T-cell (primary cell): ENCODE measurements at regions not wholly inside any gene's neighbourhood (a gene's known extent, or its start where the extent isn't known, plus 50 kb on each side); places are given as distances from the start of the nearest gene placed in this dataset.

Source experiments
- ATAC-seq, 4 experiments: fragments of 200-7000 bp in 3 of 4; fragments of 150-1000 bp in 1 of 4; cut with Tn5 transposase; replicated peaks in 1 of 4; 1 replicate in 3 of 4; 2 replicates in 1 of 4; pipeline ENCODE4 v1.10.0; 2021; ENCODE audit warnings: moderate library complexity in 3 of 4, mild to moderate bottlenecking in 2 of 4, moderate number of reproducible peaks in 1 of 4
- CTCF ChIA-PET, 2 donors: fragments of 300-600 bp; sonication (Branson Sonifier 250); formaldehyde crosslinking; loops; one replicate each; lab custom pipeline; 2022; ENCODE audit warnings: antibody characterized with exemption in 2 of 2; lab: Charles Lee
- POLR2A ChIA-PET, 2 donors: fragments of 300-600 bp; sonication (Branson Sonifier 250); formaldehyde crosslinking; loops; one replicate each; lab custom pipeline; 2022; ENCODE audit warnings: antibody characterized with exemption in 2 of 2; lab: Charles Lee
- DNase-seq, 35 experiments: peaks; one replicate each; pipeline versions ENCODE4 v3.0.0 to v3.0.0-alpha.2; 2013 to 2023
- H3K27ac ChIP-seq: one replicate; pipeline ENCODE4 v1.5.1; 2013; ENCODE audit warnings: low read length
- H3K27me3 ChIP-seq, 2 experiments: replicated peaks in 1 of 2; 1 replicate in 1 of 2; 2 replicates in 1 of 2; pipeline versions ENCODE4 v1.6.1 to v1.7.0; 2013; ENCODE audit warnings: low read length in 1 of 2, mixed read lengths in 1 of 2; ENCODE audit not compliant: control insufficient read depth in 2 of 2, insufficient read depth in 2 of 2; ENCODE audit errors: extremely low read depth in 1 of 2
- H3K36me3 ChIP-seq, 2 donors: 1 replicate in 1 of 2; 2 replicates in 1 of 2; pipeline versions ENCODE4 v1.6.1 to v1.7.0; 2013; ENCODE audit warnings: low read length in 1 of 2; ENCODE audit not compliant: control insufficient read depth in 2 of 2, insufficient read depth in 1 of 2; ENCODE audit errors: extremely low read depth in 1 of 2
- H3K4me1 ChIP-seq, 2 experiments: 1 replicate in 1 of 2; 2 replicates in 1 of 2; pipeline versions ENCODE4 v1.6.1 to v1.7.0; 2013; ENCODE audit warnings: low read length in 2 of 2, mixed read lengths in 1 of 2; ENCODE audit not compliant: insufficient read depth in 2 of 2, control insufficient read depth in 1 of 2; ENCODE audit errors: extremely low read depth in 1 of 2
- H3K4me3 ChIP-seq, 2 donors: 1 replicate in 1 of 2; 2 replicates in 1 of 2; pipeline versions ENCODE4 v1.5.1 to v1.7.0; 2013; ENCODE audit warnings: mild to moderate bottlenecking in 2 of 2, low read length in 1 of 2, moderate library complexity in 1 of 2; ENCODE audit not compliant: control insufficient read depth in 1 of 2; ENCODE audit errors: extremely low read depth in 1 of 2
- H3K9me3 ChIP-seq: 2 replicates; pipeline ENCODE4 v1.7.0; 2013
- H3K27ac Mint-ChIP-seq, 2 donors: one replicate each; pipeline ENCODE4 v1.8.0; 2020 to 2021; ENCODE audit warnings: mild to moderate bottlenecking in 2 of 2, mixed read lengths in 2 of 2
- H3K27me3 Mint-ChIP-seq, 2 donors: one replicate each; pipeline ENCODE4 v1.8.0; 2021 to 2022; ENCODE audit warnings: mixed read lengths in 2 of 2
- H3K36me3 Mint-ChIP-seq: one replicate; pipeline ENCODE4 v1.8.0; 2021; ENCODE audit warnings: mixed read lengths
- H3K4me1 Mint-ChIP-seq, 3 donors: one replicate each; pipeline ENCODE4 v1.8.0; 2020 to 2022; ENCODE audit warnings: mixed read lengths in 3 of 3, mild to moderate bottlenecking in 1 of 3
- H3K4me3 Mint-ChIP-seq, 3 donors: one replicate each; pipeline ENCODE4 v1.8.0; 2020 to 2022; ENCODE audit warnings: mild to moderate bottlenecking in 3 of 3, mixed read lengths in 3 of 3, moderate library complexity in 3 of 3
- H3K9me3 Mint-ChIP-seq, 3 donors: one replicate each; pipeline ENCODE4 v1.8.0; 2020 to 2022; ENCODE audit warnings: mixed read lengths in 3 of 3
- WGBS: methylation state at CpG from one replicate; pipeline ENCODE4 v1.1.5; 2013; ENCODE audit warnings: missing lambda C conversion rate; ENCODE audit not compliant: insufficient coverage; 5-methylcytosine and 5-hydroxymethylcytosine counted together

DNA sequence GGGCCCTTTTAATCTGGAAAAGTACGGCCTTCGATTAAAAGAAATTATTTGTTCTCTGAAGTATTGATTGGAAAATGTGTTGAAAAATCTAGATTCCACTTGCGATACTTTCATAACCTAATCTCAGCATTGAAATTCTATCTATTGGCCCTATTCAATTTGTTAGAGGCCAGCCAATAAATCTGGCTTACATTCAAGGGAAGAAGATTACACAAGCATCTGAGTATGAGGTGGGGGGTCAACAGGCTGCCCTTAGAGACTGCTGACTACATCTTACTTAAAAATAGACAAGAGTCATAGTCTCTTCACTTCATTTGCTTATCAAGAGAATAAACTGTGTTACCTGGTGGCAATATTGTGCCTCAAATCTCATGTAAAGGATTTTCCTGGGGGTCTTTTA, 248.0 kb upstream of the KCNIP4 start:
- Mint-ChIP-seq H3K27me3 (no peaks in the 10 kb centered on the region), H3K4me1 (no peaks in the 10 kb centered on the region), H3K36me3 (no peaks in the 10 kb centered on the region), H3K27ac (no peak overlapping the region), H3K4me3 (no peak overlapping the region), H3K9me3 (peaks cover 0 to 16% (median 0%) of the 10 kb centered on the region in 3 donors)
- ATAC-seq, result no peak
- no peaks in the 10 kb centered on the region for H3K27me3 ChIP-seq
- no peak for DNase-seq
- no peaks in the 10 kb centered on the region for H3K36me3 ChIP-seq
- no peak overlapping the region for H3K4me3 ChIP-seq
- ChIA-PET CTCF (no interaction called here), POLR2A (no interaction called here)
- no CpG with 5 or more reads among the region's 3 CpGs for WGBS
- H3K27ac ChIP-seq, result no peak overlapping the region
- no peaks in the 10 kb centered on the region for H3K4me1 ChIP-seq
- H3K9me3 ChIP-seq, result no peaks in the 10 kb centered on the region

DNA sequence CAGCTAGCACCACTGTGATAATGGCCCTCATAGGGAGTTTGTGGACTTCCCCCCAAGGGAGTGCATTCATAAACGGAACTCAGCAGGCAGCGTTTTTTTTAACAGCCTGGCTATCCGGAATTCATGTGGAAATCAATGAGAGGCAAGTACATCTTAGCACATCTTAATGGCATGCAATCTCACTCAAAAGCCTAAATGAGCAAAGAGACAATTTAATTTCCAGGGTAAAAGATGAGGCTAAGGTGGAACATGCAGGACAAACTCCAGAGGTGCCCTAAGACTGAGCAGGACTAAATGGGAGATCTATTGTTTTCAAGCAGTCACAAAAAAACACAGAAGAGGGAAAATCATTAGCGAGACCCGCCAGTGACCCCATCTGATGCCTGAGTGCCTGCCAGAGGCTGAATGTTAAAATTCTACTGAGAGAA, 243.5 kb upstream of the KCNIP4 start:
- CTCF ChIA-PET, result no interaction called here
- POLR2A ChIA-PET, result no interaction called here
- H3K27ac Mint-ChIP-seq, result no peak overlapping the region
- H3K36me3 Mint-ChIP-seq, result no peaks in the 10 kb centered on the region
- no peaks in the 10 kb centered on the region for H3K4me1 Mint-ChIP-seq
- Histone ChIP-seq H3K4me3 (no peak overlapping the region), H3K9me3 (no peaks in the 10 kb centered on the region), H3K4me1 (no peaks in the 10 kb centered on the region), H3K36me3 (no peaks in the 10 kb centered on the region), H3K27ac (no peak overlapping the region), H3K27me3 (no peaks in the 10 kb centered on the region)
- peaks cover 0 to 13% (median 0%) of the 10 kb centered on the region in 3 donors for H3K9me3 Mint-ChIP-seq
- DNase-seq (no peak), ATAC-seq (no peak)
- H3K4me3 Mint-ChIP-seq, result no peak overlapping the region
- 17% methylated on average over 1 of the region's 5 CpGs for WGBS
- no peaks in the 10 kb centered on the region for H3K27me3 Mint-ChIP-seq

DNA sequence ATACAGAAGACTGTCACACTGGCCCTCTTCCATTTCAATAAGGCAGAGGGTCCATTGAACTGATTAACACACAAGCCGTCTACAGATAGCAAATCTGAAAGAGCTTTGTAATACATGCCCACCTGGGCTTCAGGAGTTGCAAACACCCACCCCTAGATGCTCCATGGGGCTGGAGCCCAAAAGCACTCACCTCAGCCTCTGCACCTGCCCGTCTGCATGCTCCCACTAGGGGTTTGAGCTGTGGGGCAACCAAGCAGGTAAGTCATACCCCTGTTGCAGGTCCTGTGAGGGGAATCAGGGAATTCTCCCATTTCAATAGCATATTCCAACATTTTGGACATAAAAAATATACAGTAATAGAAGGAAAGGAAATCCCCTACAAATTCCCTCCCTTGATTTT, 243.0 kb upstream of the KCNIP4 start:
- POLR2A ChIA-PET, result no interaction called here
- H3K4me1 Mint-ChIP-seq, result no peaks in the 10 kb centered on the region

DNA sequence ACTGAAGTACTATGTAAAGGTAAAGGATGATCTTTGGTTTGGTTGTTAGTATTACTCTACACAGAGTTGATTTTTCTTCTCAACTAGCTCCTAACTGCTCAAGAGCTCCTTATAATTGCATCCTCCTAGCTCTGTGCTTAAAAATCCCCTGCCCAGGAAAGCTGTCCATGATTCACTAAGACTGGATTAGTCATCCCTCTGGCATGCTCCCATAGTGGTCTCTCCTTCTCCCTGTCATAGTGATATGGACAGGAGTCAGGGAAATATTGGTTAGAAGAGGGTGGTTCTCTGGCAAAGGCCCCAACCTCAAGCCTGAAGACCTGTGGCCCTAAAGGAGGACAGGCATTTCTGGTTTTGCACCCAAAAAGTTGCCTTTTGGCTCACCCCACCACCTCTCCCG, 242.3 kb upstream of the KCNIP4 start:
- Mint-ChIP-seq H3K9me3 (peaks cover 0 to 8% (median 0%) of the 10 kb centered on the region in 3 donors), H3K27me3 (no peaks in the 10 kb centered on the region), H3K4me1 (no peaks in the 10 kb centered on the region), H3K4me3 (no peak overlapping the region), H3K36me3 (no peaks in the 10 kb centered on the region), H3K27ac (no peak overlapping the region)
- DNase-seq, result no peak
- H3K27ac ChIP-seq, result no peak overlapping the region
- ChIA-PET POLR2A (no interaction called here), CTCF (no interaction called here)
- WGBS, result no CpG with 5 or more reads among the region's 1 CpG
- H3K27me3 ChIP-seq, result no peaks in the 10 kb centered on the region
- no peak overlapping the region for H3K4me3 ChIP-seq
- no peak for ATAC-seq
- no peaks in the 10 kb centered on the region for H3K36me3 ChIP-seq
- no peaks in the 10 kb centered on the region for H3K9me3 ChIP-seq
- H3K4me1 ChIP-seq, result no peaks in the 10 kb centered on the region

More for the DNA sequence above, 243.0 kb upstream of the KCNIP4 start:
- Histone ChIP-seq H3K4me3 (no peak overlapping the region), H3K27ac (no peak overlapping the region), H3K36me3 (no peaks in the 10 kb centered on the region), H3K9me3 (no peaks in the 10 kb centered on the region), H3K27me3 (no peaks in the 10 kb centered on the region), H3K4me1 (no peaks in the 10 kb centered on the region)
- Mint-ChIP-seq H3K27me3 (no peaks in the 10 kb centered on the region), H3K4me3 (no peak overlapping the region), H3K9me3 (peaks cover 0 to 13% (median 0%) of the 10 kb centered on the region in 3 donors), H3K27ac (no peak overlapping the region), H3K36me3 (no peaks in the 10 kb centered on the region)
- ATAC-seq, result no peak
- DNase-seq, result no peak
- 63% methylated on average over 1 of the region's 2 CpGs for WGBS
- CTCF ChIA-PET, result no interaction called here

DNA sequence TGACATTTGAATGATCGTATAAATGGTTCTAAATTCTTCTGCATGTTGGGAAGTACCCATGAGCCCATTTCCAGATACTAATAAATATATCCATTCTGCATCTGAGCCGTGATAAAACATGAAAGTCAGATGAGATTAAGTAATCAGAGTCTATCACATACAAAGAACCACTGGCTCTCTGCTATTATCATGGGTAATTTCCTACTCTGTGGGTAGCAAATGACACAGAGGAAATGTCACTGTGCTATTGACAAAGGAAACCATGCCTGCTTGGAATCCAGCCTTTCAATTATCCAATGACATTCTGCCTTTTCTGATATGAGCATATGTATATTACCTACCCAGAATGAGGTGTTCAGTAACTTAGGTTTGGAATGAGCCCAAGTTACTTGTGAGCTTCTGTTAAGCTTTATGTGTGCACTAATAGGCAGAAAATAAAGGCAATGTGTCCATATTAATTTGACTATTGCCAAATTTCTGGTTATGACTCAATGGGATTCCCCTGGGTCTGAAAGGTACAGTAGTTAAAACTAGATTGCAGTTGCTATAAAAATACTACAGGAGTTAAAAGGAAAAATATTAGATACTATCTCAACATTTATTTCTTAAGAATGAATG, 238.7 kb upstream of the KCNIP4 start:
- WGBS, result no CpG with 5 or more reads among the region's 2 CpGs
- Histone ChIP-seq H3K27ac (no peak overlapping the region), H3K9me3 (no peaks in the 10 kb centered on the region), H3K27me3 (no peaks in the 10 kb centered on the region), H3K4me1 (no peaks in the 10 kb centered on the region), H3K4me3 (no peak overlapping the region), H3K36me3 (no peaks in the 10 kb centered on the region)
- Mint-ChIP-seq H3K27ac (no peak overlapping the region), H3K4me1 (no peaks in the 10 kb centered on the region), H3K36me3 (no peaks in the 10 kb centered on the region), H3K4me3 (no peak overlapping the region), H3K27me3 (no peaks in the 10 kb centered on the region), H3K9me3 (peaks cover 0 to 9% (median 4%) of the 10 kb centered on the region in 3 donors)
- no peak for DNase-seq
- ChIA-PET CTCF (no interaction called here), POLR2A (no interaction called here)
- no peak for ATAC-seq

DNA sequence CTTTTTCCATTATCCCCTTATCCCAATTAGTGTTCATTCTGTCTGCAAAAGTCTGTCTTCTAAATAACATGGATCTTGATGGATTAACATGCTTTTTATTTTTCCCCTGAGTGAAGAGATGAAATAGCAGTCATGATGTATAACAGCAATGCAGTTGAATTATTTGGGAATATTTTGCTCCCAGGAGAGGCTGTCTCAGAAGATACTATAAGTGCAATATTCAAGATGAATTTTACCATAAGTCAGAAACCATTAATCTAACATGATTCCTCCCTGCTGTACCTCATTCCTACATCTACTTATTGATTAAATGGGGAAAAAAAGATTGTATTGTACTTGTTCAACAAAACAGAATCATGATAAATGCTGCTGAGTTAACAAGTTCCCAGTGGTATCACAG, 233.2 kb upstream of the KCNIP4 start:
- no peaks in the 10 kb centered on the region for H3K36me3 ChIP-seq
- ATAC-seq (no peak), DNase-seq (no peak)
- POLR2A ChIA-PET, result no interaction called here
- H3K4me1 ChIP-seq, result no peaks in the 10 kb centered on the region
- Mint-ChIP-seq H3K9me3 (peaks cover 10 to 12% (median 11%) of the 10 kb centered on the region in 3 donors), H3K4me1 (no peaks in the 10 kb centered on the region), H3K36me3 (no peaks in the 10 kb centered on the region), H3K4me3 (no peak overlapping the region), H3K27ac (no peak overlapping the region), H3K27me3 (no peaks in the 10 kb centered on the region)
- no peaks in the 10 kb centered on the region for H3K9me3 ChIP-seq
- no peaks in the 10 kb centered on the region for H3K27me3 ChIP-seq
- CTCF ChIA-PET, result no interaction called here
- no peak overlapping the region for H3K27ac ChIP-seq
- no peak overlapping the region for H3K4me3 ChIP-seq
